NCI-H2171 (cell line): ENCODE measurements at regions not wholly inside any gene's neighbourhood (a gene's known extent, or its start where the extent isn't known, plus 50 kb on each side); places are given as distances from the start of the nearest gene placed in this dataset.

Experiments used
- DNase-seq: peaks from one replicate; lab custom pipeline; 2025; lab: John Stamatoyannopoulos, UW

DNA sequence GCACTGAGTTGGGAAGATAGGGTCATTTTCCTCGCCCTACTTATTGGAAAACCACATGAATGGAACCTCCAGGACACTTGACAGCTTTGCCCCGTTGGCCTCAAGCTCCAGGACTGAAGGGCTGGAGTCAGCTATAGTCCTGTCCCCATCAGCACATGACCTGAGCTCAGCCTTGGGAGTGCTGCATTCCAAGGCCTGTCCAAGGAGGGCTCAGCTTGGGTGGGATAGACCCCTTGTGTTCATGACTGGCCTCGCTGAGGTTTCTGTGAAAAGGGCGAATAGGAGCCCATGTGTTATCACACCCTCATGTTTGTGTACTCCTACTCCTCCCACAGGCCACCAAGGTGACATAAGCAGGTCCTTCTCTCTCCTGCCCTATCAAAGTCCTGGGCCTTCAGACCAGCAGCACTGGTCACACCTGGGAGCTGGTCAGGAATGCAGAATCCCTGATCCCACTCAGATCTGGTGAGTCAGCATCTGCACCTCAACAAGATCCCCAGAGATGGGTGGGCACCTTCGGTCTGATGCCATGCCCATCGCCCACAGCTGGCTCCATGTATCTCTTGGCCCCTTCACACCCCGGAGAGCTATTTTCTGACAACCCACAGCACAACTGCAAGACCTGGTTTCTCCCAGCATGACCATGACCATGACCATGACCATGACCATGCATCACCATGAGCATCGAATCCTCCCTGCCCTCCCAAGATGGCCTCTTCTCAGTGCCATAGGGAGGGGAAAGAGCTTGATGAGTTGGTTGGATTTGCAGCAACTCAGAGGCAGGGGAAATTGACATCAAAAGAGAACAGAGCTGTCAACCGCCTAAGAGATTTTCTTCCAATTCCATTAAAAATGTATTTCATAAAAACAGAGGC, 83.0 kb upstream of the RAB6C start:
- no peak for DNase-seq

DNA sequence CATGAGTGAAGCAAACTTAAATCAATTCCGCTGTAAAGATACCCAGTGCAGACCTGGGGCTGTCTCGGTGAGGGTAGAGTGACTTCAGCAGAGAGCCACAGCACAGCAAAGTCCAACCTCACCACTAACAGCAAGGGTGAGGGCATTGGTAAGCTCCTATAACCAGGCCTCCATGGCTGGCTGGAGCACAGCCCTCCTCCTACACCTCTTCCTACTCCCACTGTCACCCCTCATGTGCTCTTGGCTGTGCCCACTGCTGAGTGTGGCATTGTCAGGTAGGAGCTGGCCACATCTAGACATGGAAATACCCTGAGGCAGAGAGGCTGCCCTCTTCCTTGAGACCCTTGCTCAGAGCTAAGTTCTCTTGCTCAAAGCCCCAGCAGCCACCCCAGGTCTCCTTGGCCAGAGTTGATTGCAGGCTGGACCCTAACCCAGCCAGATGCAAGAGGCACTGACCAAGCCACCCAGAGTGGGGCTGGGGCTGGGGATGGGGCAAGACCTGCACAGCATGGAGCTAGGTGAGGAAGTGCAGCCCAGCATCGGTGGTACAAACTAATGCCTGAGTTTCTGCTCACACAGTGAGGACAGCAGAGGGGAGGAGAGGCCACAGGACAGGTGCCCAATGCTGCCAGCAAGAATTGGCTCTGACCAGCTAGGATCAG, 77.6 kb upstream of the RAB6C start:
- DNase-seq: no peak

DNA sequence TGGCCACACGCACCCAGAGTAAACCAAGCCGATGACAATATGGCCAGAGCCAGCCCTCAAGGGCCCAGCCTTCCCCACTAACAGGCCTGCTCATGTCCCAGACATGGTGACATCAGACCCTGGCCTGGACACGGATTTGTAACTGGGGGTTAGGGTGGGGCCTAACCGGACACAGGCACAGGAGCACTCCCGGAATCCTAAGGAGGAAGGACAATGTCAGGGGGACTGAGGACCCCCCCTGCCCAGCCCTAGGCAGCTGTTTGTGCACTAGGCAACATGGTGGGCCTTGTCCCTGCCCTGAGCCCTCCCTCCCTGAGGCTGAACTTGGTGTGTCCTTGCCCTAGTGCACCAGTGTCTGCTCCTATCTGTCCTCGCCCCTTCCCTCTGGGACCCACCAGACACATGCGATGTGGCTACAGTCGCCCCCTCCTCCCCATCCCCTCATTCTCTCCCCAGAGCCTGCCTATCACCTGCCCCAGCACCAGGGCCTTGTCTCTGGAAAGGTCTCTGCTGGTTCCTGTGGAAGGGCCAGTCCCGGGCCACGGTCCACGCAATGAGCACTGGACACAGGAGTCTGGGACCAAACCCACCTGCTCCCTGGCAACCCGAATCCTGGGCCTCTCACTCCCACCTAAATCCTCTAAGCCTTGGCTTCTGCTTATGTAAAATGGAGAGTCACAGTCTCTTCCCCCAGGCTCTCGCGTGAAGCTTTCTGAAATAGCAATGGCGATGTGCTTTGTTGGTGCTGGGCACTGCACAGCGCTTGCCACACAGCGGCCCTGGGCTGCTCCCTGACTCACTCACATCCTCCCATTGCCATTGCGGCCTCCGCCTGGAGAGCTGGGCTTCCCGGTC, 76.5 kb upstream of the RAB6C start:
- no peak for DNase-seq

DNA sequence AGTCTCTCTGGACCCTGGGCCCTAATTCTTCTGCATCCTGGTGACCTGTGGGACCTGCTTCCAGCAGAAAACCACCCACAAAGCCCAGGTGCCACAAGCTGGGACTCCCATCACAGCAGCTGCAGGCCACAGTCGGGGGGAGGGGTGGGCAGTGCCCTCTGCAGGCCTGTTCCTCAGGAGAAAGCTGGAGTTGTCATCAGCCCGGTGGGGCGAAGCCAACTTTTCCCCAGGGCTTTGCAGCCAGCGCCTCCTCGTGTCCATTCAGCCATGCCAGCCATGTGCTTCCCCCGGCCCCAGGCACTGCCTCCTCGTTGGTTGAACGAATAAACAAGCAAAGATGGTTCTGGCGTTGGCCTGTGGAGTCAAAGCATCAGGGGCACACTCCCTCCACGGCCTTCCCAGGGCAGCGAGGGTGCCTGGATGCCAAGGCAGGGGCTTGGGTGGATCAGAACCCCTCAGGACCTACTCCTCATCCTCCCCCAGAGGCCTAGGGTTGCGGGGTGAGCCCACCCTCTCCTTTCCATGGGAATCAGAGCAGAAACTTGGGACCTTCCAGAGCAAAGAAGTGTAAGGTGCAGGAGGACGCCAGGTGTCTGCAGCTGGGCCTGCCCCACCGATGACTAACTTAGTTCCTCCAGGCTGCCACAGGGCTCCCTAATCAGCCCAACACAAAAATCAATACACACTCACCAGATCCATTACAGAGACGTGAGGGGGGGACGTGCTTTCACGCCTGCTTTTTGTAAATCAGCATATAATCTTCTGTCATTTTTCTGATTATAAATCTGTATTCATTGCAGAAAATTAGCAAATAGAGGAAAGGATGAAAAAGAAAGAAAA, 75.7 kb upstream of the RAB6C start:
- no peak for DNase-seq

DNA sequence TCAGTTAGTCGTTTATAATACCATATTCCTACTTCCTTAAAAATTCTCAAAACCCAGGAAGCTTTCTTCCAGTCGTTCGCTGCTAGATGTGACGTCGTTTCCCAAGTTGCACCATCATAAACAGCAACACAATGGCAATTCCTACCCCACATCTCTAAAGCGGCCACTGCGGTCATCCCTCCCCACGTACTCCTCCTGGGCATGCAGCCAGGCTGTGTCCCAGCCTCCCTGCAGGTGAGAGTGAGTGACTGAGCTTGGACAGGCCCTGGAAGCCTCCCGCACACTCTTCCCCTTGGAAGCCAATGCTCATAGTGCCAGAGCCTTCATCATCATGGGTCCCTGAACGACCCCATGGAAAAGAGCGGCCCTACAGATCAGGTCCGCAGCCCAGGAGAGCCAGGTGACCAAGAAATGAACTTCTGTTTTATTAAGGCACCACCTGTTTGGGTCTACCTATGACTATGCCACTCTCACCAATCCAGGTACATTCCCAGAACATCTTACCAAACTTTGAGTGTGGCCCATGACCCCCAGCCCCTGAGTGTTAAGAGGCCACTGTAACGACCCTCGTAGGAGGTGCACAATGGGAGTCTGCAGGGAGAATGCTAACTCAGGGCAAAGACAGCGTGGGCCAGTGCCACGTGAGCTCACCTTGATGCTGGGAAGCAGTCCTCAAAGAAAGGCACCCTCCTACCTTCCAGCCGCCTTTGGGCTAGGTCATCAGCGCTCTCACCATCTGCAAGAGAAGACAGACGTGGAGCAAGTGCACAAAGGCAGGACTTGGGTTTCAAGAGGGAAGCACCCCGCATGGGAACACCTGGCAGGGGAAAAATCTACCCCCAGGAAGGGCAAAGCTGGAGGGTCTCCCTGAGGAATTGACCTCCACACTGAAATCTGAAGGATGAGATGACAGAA, 74.7 kb upstream of the RAB6C start:
- DNase-seq: no peak

DNA sequence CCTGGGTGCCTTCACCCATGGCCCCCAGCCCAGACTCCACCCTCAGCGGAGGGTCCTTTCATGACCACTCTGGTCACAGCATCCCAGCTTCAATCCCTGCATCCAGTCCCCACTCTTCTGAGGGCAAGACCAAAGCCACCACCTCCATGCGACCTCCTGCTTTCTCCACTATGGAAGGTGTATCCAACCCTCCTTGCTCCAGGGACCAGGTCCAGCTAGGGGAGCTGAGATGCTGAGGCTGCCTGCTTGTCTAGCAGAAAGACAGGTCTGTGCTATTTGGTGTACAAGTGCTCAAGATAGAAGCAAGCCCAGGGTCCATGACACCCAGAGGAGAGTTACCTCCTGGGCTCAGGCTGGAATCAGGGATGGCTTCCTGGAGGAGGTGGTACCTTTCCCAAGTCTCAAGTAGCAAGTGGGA, 73.8 kb upstream of the RAB6C start:
- no peak for DNase-seq

DNA sequence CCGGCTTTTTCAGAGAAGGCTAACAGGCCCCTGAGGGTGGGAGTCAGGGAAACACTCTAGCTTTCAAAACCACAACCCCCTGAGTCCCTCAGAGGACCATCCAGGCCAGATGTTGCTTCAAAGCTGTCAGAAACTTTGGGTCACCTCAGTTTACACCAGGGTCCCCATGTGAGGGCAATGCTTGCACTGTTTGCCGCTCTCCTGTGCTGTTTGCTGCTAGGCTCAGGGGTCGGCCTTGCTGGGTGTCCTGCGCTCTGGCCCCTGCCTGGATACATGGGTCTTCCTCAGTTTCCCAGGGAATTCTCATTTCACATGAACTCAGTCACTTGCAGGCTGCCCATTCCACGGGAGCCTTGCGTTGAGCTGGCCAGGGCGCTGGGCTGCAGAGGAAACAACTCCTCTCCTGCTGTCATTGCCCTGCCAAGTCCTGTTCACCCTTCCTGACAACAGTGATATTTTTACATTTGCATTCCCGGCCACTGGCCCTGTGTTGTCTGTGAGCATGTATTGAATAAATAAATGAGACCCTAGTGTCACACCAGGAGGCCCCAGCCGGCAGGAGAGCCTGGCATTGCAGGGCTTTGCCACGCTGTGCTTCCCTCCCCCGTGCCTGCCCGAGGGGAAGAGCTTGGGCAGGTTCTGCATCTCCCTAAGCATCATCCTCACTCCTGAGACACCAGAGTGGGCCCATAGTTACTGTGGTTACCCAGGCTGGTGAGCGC, 73.2 kb upstream of the RAB6C start:
- DNase-seq: no peak

DNA sequence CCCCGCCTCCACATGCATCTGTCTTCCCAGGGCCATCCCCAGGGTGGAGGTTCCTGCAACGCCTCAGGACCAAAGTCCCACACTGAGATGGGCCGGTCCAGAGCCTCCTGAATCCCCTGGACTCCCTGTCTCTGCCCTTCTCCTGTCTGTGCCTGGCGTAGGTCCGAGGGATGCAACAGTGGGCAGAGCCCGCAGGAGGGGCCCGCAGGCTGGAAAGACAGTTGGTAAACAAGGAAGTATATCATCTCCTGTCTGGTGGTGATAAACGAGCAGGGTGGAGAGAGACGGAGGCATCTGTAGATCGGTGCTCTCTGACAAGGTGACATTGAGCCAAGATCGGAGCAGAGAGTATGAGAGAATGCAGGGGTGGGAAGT, 72.6 kb upstream of the RAB6C start:
- no peak for DNase-seq

DNA sequence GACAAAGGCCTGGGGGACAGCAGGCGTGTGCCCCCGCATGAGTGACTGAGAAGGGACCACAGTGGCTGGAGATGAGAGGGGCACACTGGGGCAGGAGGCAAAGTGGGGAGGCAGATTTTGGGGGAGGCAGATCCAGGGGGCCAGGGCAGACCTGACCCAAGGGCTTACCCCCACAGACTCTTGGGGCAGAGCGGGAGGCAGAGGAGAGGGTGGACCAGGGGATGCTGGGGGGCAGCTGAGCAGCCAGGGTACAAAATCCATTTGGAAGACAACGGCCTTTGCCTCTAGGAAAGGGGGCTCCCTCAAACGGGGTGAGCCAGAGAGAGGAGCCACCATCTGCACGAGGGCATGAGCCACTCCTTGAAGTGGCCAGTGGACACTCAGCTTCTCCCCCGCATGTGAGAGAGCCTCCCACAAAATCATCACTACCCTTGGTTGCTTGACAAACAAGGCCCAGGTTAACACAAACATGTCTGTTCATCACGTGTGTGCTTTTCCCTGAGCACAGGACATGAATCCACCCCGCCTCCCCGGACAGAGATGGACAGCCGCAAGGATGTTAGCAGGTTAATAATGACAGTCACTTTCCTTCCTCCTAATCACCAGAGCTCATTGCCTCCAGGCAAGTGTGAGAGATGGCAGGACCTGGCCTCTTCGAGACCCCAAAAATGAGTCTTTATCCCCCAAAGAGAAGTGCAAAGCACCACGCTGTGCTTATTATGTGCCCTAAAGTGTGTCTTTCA, 72.0 kb upstream of the RAB6C start:
- no peak for DNase-seq

DNA sequence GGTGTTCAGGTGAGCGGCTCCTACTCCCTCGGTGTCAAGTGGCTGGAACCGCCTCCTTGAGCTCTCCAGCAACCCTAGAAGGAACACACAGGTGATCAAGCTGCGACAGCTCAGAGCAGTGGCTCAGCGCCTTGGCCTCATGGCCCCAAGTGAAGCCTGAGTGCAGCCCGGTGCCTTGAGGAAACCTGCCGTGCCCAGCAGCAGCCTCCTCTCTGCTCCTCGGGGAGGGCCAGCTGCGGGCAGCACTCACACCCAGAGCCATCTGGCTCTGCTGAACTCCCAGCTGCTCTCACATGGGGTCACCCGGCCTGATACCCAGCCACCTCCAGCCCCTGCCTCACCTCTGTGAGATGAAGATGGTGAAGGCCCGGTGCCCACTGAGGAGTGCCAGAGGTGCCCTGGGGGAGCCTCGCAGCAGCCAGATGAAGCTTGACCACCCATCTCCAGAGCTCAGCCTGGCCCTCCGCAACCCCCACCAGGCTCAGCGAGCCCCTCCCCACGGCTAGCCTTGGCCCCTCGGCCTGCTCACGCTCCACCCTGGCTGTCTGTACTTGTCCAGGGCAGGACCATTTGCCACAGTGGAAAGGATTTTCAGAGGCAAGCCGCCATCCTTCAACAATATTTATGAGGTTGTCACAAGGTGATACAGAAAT, 70.6 kb upstream of the RAB6C start:
- DNase-seq: no peak

DNA sequence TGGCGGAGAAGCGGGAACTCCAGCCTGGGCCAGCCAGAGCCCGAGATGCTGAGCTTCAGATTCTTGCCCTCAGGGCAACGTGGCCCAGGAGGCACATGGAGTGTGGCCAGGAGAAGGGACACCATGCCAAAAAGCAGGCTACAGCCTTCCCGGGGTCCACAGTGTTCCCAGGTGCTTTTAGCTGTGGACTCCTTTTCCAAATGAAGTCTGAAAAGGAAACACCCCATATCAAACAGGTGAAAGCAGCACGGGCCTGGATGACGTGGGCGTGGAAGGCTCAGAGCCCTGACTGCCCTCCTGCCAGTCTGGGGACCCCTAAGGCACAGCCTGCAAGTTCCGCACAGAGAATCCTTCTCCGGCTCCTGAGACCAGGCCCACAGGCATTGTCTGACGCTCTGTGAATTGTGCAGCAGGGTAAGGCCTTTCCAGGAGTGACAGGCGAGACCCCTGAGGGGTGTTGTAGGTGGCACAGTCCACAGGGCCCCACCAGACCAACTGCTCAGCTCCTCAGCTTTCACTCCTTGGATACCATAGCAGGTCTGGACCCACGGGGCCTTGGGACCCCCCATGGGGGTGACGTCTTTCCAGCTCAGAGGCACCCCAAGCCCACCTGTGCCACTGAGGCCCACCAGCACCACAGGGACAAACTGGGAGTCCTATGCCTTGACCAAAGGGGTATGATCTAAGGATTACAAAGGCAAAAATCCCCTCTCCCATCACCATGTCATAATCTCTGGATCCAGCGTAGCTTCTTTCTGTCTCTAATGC, 69.6 kb upstream of the RAB6C start:
- DNase-seq: no peak

DNA sequence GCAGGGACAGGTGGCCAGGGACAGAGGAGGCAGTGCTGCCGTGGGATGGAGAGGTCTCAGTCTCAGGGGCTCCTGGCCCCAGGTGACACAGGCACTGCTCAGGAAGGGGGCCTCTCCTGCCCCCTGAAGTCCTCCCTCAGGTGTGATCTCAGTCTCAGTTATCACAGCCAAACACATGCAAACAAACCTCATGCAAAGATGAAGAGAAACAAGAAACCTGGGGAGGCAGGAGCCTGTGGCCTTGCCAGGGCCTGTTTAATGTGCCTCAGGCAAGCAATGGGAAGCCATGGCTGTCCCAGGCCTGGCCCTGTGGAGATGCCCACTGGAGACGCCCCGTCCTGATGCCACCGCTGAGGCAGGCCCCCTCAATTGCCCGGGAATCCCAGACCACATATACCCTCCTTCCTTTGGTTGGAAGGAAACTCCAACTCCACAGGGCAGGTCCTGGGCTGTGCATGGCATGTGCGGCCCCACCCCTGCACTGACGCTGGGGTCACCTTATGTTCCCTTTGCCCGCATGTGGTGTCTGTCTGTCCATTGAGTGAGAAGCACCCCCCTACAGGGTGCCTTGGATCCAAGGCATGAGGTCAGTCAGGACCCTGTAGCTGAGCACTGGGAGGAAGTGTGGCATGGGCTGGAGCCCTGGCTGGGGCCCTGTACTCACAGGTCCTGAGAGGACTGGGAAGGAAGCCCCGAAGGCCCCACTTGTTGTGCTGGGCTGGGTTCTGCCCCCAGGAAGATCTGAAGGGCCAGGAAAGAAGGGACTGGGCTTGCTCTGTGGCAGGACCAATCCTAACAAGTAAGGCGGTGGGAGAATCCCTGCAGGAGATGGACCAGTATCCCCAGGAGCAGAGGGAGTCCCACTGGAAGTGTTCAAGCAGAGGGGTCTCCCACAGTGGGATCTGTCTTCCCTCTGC, 68.8 kb upstream of the RAB6C start:
- no peak for DNase-seq

DNA sequence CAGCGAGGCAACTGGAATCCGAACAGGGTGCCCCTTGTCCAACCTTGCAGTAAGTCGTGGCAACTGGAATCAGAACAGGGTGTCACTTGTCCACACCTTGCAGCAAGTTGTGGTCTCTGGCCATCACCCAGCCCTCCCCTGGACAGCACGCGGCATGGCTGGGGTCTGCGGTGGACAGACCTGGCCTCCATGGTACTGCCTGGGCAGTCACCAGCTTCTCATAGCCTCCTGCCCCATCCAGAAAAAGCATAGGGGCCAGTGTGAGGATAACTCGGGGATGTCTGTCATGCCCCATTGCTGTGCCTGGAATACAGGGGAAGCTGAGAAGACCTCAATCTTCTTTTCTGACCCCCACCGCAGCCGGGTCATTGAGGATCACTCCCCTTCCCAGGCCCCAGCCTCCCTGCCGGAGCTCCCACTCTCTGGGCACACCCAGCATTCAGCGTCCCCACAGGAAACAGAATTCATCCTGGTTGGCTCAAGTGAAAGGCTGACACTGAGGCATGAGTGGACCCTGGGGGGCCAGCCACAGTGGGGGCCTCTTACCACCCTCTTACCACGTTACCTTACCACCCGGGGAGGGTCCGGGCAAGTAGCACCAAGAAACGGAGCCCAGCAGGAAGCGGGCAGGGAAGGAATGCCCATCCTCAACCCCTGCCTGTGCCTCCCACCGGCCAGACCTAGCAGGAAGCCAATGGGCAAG, 68.0 kb upstream of the RAB6C start:
- DNase-seq: no peak

DNA sequence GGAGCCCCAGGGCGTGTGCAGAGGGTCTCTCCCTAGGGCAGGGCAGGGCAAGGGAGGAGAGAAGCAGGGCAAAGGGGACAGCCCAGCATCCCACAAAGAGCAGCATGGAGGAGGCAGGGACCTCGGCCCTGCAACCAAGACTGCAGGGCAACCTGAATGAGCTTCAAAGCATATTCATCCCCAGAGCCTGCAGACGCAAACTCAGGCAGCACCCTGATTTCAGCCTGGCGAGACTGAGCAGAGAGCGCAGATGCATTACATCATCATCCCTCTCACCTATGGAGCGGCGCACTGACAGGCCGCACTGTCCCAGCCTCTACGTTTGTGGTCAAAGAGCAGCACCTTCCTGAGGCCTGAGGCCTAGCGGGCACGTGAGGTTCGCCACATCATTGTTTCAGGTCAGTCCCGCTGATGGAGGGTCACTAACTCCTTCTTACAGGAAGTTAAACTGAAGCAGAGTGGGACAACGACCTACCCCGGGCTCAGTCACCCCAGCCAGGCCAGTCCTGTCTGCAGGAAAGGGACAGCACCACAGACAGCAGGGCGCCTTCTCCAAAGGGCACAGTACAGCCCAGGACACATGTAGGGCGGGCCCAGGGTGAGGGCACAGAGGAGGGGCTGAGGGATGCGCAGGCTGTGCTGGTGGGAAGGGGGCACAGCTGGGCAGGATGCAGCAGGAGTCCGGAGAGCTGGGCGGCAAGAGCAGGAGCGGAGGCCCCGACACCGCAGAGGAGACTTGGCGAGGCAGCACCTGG, 67.2 kb upstream of the RAB6C start:
- no peak for DNase-seq

DNA sequence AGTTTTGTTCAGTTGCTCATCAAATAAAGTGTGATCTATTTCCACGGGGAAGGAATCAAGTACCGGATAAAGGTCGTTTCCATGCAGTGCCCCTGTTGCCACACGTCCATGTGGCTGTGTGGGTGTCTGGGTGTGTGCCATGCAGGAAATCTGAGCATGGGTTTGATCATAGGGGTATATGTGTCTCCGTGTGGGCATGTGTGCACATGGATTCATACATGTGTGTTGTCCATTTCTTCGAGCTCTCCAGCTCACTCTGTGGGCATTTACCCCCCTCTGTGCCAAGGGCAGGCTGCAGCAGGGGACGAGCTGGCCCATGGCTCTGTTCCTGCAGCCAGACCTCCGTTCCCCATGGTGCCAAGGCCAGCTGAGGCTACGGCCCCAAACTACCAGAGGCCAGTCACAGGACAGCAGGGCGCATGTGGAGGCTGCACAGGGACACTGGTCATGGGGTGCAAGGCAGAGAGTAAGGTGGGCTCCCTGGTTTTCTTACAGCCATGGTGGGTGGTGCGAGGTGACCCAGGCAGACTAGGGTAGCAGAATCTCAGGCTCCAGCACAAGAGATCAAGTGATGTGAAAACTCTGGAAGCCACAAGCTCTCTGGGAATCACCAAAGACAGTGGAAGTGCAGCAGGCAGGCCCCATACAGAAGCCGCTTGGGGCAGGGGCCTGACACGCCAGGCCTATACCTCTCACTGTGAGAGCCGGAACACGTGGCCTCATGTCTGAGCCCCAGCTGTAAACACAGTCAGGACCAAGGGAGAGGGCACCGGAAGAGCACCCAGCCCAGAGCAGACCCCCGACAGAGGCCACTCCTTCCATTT, 66.4 kb upstream of the RAB6C start:
- no peak for DNase-seq
